H1 (cell line): ENCODE measurements at regions not wholly inside any gene's neighbourhood (a gene's known extent, or its start where the extent isn't known, plus 50 kb on each side); places are given as distances from the start of the nearest gene placed in this dataset.

Experiments used
- CTCF ChIA-PET: fragments of 300-600 bp; sonication (Branson Sonifier 250); formaldehyde crosslinking; loops from one replicate; lab custom pipeline; 2021; ENCODE audit not compliant: partially characterized antibody; lab: Charles Lee
- POLR2A ChIA-PET: fragments of 300-600 bp; sonication (Branson Sonifier 250); formaldehyde crosslinking; loops from one replicate; lab custom pipeline; 2021; ENCODE audit warnings: inconsistent platforms; ENCODE audit not compliant: partially characterized antibody; lab: Charles Lee
- DNase-seq, 2 experiments: peaks; one replicate each; pipeline versions ENCODE4 v3.0.0 to v3.0.0-alpha.2; 2010 to 2022; ENCODE audit warnings: low spot score in 2 of 2, low read depth in 1 of 2, mixed read lengths in 1 of 2
- FAIRE-seq: peaks from 2 replicates; lab custom pipeline; 2011; peaks lifted over from hg19 to GRCh38; lab: Jason Lieb, UNC
- H2AFZ ChIP-seq: 2 replicates; pipeline ENCODE4 v1.8.1; 2012; ENCODE audit warnings: low read length, inconsistent platforms
- H2AK5ac ChIP-seq: 2 replicates; pipeline ENCODE4 v1.6.1; 2013; ENCODE audit warnings: low read depth, low read length
- H2BK120ac ChIP-seq: replicated peaks from 2 replicates; pipeline ENCODE3; 2013; ENCODE audit warnings: low read depth, low read length, inconsistent platforms
- H2BK12ac ChIP-seq: 2 replicates; pipeline ENCODE4 v1.6.1; 2013; ENCODE audit warnings: low read depth, low read length
- H2BK15ac ChIP-seq: 2 replicates; pipeline ENCODE4 v1.6.1; 2013; ENCODE audit warnings: low read length
- H2BK20ac ChIP-seq: 2 replicates; pipeline ENCODE4 v1.6.1; 2013; ENCODE audit warnings: low read length
- H2BK5ac ChIP-seq: 2 replicates; pipeline ENCODE4 v1.6.1; 2013; ENCODE audit warnings: low read depth, low read length
- H3K14ac ChIP-seq: 2 replicates; pipeline ENCODE4 v1.6.1; 2013; ENCODE audit warnings: inconsistent platforms; ENCODE audit not compliant: insufficient read length
- H3K18ac ChIP-seq: 2 replicates; pipeline ENCODE4 v1.6.1; 2013; ENCODE audit warnings: low read length; ENCODE audit errors: extremely low read depth
- H3K23ac ChIP-seq: 2 replicates; pipeline ENCODE4 v1.6.1; 2013; ENCODE audit warnings: inconsistent platforms; ENCODE audit not compliant: insufficient read length
- H3K23me2 ChIP-seq: 2 replicates; pipeline ENCODE4 v1.6.1; 2013; ENCODE audit warnings: low read depth, low read length
- H3K27ac ChIP-seq: 2 replicates; pipeline ENCODE4 v1.6.1; 2011; ENCODE audit warnings: low read depth, low read length, inconsistent platforms
- H3K27me3 ChIP-seq, 4 experiments: replicated peaks in 1 of 4; 1 replicate in 1 of 4; 2 replicates in 3 of 4; pipeline versions ENCODE4 v1.6.1 to v1.8.1; 2011 to 2013; ENCODE audit warnings: low read length in 3 of 4, mild to moderate bottlenecking in 3 of 4, inconsistent platforms in 2 of 4, mixed read lengths in 2 of 4, moderate library complexity in 1 of 4; ENCODE audit not compliant: control insufficient read depth in 3 of 4, insufficient read depth in 3 of 4; ENCODE audit errors: extremely low read depth in 1 of 4
- H3K36me3 ChIP-seq, 4 experiments: 2 replicates each; pipeline versions ENCODE4 v1.6.1 to v1.8.1; 2011 to 2013; ENCODE audit warnings: mild to moderate bottlenecking in 4 of 4, low read length in 3 of 4, moderate library complexity in 2 of 4, control low read depth in 1 of 4, inconsistent platforms in 1 of 4; ENCODE audit not compliant: insufficient read depth in 4 of 4, control insufficient read depth in 2 of 4
- H3K4ac ChIP-seq: replicated peaks from 2 replicates; pipeline ENCODE3; 2013; ENCODE audit warnings: low read length, low read depth, mixed read lengths, inconsistent platforms; ENCODE audit not compliant: insufficient read length
- H3K4me1 ChIP-seq, 4 experiments: replicated peaks in 1 of 4; 1 replicate in 1 of 4; 2 replicates in 3 of 4; pipeline versions ENCODE4 v1.6.1 to v1.8.1; 2011 to 2013; ENCODE audit warnings: low read length in 3 of 4, inconsistent platforms in 2 of 4, mixed read lengths in 1 of 4; ENCODE audit not compliant: insufficient read depth in 4 of 4, control insufficient read depth in 3 of 4
- H3K4me2 ChIP-seq, 2 experiments: 2 replicates each; pipeline versions ENCODE4 v1.6.1 to v1.8.1; 2011 to 2013; ENCODE audit warnings: low read depth in 2 of 2, low read length in 2 of 2, control low read depth in 1 of 2, inconsistent platforms in 1 of 2, mild to moderate bottlenecking in 1 of 2; ENCODE audit not compliant: insufficient read depth in 1 of 2
- H3K4me3 ChIP-seq, 4 experiments: fragments of 200-600, 300-600 bp in 1 of 4; sonication (generic), shearing (Covaris generic), sonication (Bioruptor Twin) in 1 of 4; 2 replicates each; pipeline versions ENCODE4 v1.5.1 to v1.8.1; 2011 to 2016; ENCODE audit warnings: low read length in 4 of 4, low read depth in 3 of 4, control low read depth in 2 of 4, inconsistent platforms in 2 of 4, mild to moderate bottlenecking in 2 of 4, mixed read lengths in 1 of 4, moderate library complexity in 1 of 4; ENCODE audit not compliant: insufficient read depth in 2 of 4; ENCODE audit errors: extremely low read depth in 1 of 4
- H3K56ac ChIP-seq: replicated peaks from 2 replicates; pipeline ENCODE3; 2013; ENCODE audit warnings: low read depth, mild to moderate bottlenecking, mixed read lengths, low read length, inconsistent platforms; ENCODE audit not compliant: insufficient read length
- H3K79me1 ChIP-seq: 2 replicates; pipeline ENCODE4 v1.6.1; 2013; ENCODE audit warnings: low read depth, low read length, control low read depth
- H3K79me2 ChIP-seq, 2 experiments: 2 replicates each; pipeline versions ENCODE4 v1.6.1 to v1.8.1; 2012 to 2013; ENCODE audit warnings: low read length in 2 of 2, mild to moderate bottlenecking in 2 of 2, inconsistent platforms in 1 of 2; ENCODE audit not compliant: insufficient read depth in 2 of 2, control insufficient read depth in 1 of 2
- H3K9ac ChIP-seq, 4 experiments: replicated peaks in 1 of 4; 1 replicate in 1 of 4; 2 replicates in 3 of 4; pipeline versions ENCODE4 v1.6.1 to v1.8.1; 2011 to 2013; ENCODE audit warnings: low read depth in 3 of 4, low read length in 3 of 4, control low read depth in 2 of 4, mild to moderate bottlenecking in 2 of 4, moderate library complexity in 2 of 4, inconsistent platforms in 1 of 4; ENCODE audit errors: extremely low read depth in 1 of 4
- H3K9me3 ChIP-seq, 2 experiments: 2 replicates each; pipeline versions ENCODE4 v1.6.1 to v1.8.1; 2012 to 2013; ENCODE audit warnings: mild to moderate bottlenecking in 2 of 2, moderate library complexity in 2 of 2, control low read depth in 1 of 2, inconsistent platforms in 1 of 2, low read depth in 1 of 2, low read length in 1 of 2, mixed read lengths in 1 of 2; ENCODE audit not compliant: insufficient read depth in 2 of 2
- H4K20me1 ChIP-seq, 2 experiments: replicated peaks in 1 of 2; 2 replicates each; pipeline versions ENCODE3 to v1.8.1; 2011 to 2013; ENCODE audit warnings: inconsistent platforms in 2 of 2, low read length in 2 of 2, mild to moderate bottlenecking in 1 of 2; ENCODE audit not compliant: insufficient read depth in 2 of 2, control insufficient read depth in 1 of 2
- H4K5ac ChIP-seq: 2 replicates; pipeline ENCODE4 v1.6.1; 2013; ENCODE audit warnings: low read length, low read depth, mixed read lengths, inconsistent platforms; ENCODE audit not compliant: insufficient read length
- H4K8ac ChIP-seq: 2 replicates; pipeline ENCODE4 v1.8.0; 2013; ENCODE audit warnings: mild to moderate bottlenecking, moderate library complexity, low read length, inconsistent platforms; ENCODE audit not compliant: insufficient read depth; ENCODE audit errors: extremely low read depth
- H4K91ac ChIP-seq: replicated peaks from 2 replicates; pipeline ENCODE3; 2013; ENCODE audit warnings: low read length, mixed read lengths, inconsistent platforms; ENCODE audit not compliant: insufficient read length
- ASH2L ChIP-seq: fragments of 200-600, 300-600 bp; sonication (generic); IDR thresholded peaks from one replicate; pipeline ENCODE4 v1.7.1; 2017; ENCODE audit warnings: low read length
- BACH1 ChIP-seq: IDR thresholded peaks from 2 replicates; pipeline ENCODE4 v1.6.1; 2012; ENCODE audit warnings: low read length, improper control_type of control experiment
- CEBPB ChIP-seq: IDR thresholded peaks from 2 replicates; pipeline ENCODE4 v1.6.1; 2012; ENCODE audit warnings: low read depth, low read length
- KDM1A ChIP-seq: fragments of 200-600, 300-600 bp; sonication (generic); IDR thresholded peaks from 2 replicates; pipeline ENCODE4 v1.7.1; 2016; ENCODE audit warnings: mild to moderate bottlenecking, low read length, borderline replicate concordance
- NRF1 ChIP-seq: IDR thresholded peaks from 2 replicates; pipeline ENCODE4 v1.6.1; 2011; ENCODE audit warnings: mild to moderate bottlenecking, low read depth, low read length, improper control_type of control experiment
- POLR2AphosphoS5 ChIP-seq: IDR thresholded peaks from 2 replicates; pipeline ENCODE4 v1.6.1; 2011; ENCODE audit warnings: low read depth, low read length
- RBBP5 ChIP-seq: IDR thresholded peaks from 2 replicates; pipeline ENCODE4 v1.7.1; 2012; ENCODE audit warnings: low read depth, mild to moderate bottlenecking, inconsistent platforms, low read length, moderate library complexity, borderline replicate concordance
- SAP30 ChIP-seq: fragments of 300-600 bp; sonication (generic); IDR thresholded peaks from 2 replicates; pipeline ENCODE4 v1.7.1; 2012; ENCODE audit warnings: low read length, moderate library complexity, mild to moderate bottlenecking, inconsistent platforms; ENCODE audit not compliant: insufficient read depth, insufficient replicate concordance
- WGBS, 2 experiments: shearing (Covaris generic) in 1 of 2; methylation state at CpG; one replicate each; pipeline versions ENCODE4 v1.1.6 to v1.1.7; 2013 to 2015; ENCODE audit warnings: low lambda C conversion rate in 2 of 2, mixed read lengths in 2 of 2, inconsistent platforms in 1 of 2, low coverage in 1 of 2, missing lambda C conversion rate in 1 of 2; ENCODE audit not compliant: insufficient replicate concordance in 2 of 2, insufficient coverage in 1 of 2, insufficient read length in 1 of 2; ENCODE audit errors: extremely low coverage in 1 of 2, missing lambda C conversion rate in 1 of 2; 5-methylcytosine and 5-hydroxymethylcytosine counted together
- TF ChIP-seq, protein P1 (sequence below): IDR thresholded peaks from 2 replicates; pipeline ENCODE4 v1.6.1; 2012; ENCODE audit warnings: inconsistent platforms
- TF ChIP-seq, protein P2 (sequence below), 3 experiments: IDR thresholded peaks; 1 replicate in 2 of 3; 2 replicates in 1 of 3; pipeline versions ENCODE4 v1.5.1 to v1.6.1; 2011; ENCODE audit warnings: low read length in 3 of 3, mild to moderate bottlenecking in 3 of 3, inconsistent platforms in 2 of 3, low read depth in 1 of 3, moderate library complexity in 1 of 3; ENCODE audit not compliant: insufficient read depth in 1 of 3; ENCODE audit errors: control extremely low read depth in 1 of 3

DNA sequence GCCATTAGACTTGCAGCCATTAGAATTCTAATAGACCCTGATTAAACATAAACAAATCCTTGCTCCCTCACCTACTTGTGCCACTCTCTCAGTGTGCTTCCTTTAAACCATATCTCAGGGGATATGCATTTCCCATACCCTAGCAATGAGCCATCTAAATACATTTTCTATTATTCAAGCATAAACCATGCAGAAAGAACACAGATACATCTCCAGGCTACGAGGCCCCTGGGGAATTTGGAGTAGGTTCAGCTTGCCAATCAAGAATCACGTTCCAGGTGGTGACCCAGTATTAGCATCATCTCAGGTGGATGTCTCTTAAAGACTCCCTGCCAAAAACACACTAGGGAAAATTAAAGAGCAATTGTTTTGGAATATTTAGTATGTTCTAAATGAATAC, 93.0 kb upstream of the CCL21 start:
- no peak overlapping the region for H2BK20ac ChIP-seq
- FAIRE-seq, result no peak
- H4K5ac ChIP-seq, result no peak overlapping the region
- H3K4me3 ChIP-seq, result no peak overlapping the region
- CTCF ChIA-PET, result no interaction called here
- no peak overlapping the region for H3K56ac ChIP-seq
- 85% methylated on average over 2 of the region's 2 CpGs; no CpG with 5 or more reads in 1 of the 2 experiments for WGBS, 2 experiments
- no peaks in the 10 kb centered on the region for H3K36me3 ChIP-seq
- H4K20me1 ChIP-seq, result no peaks in the 10 kb centered on the region
- no peak overlapping the region for H3K4ac ChIP-seq
- H2BK15ac ChIP-seq, result no peak overlapping the region
- H3K27ac ChIP-seq, result no peak overlapping the region
- no peak overlapping the region for H3K4me2 ChIP-seq
- no peaks in the 10 kb centered on the region; a peak in 1 of 4 replicates for H3K9me3 ChIP-seq
- TF ChIP-seq ASH2L, result no peak
- no peak for TF ChIP-seq NRF1
- TF ChIP-seq KDM1A, result no peak
- TF ChIP-seq BACH1, result no peak
- TF ChIP-seq, protein P1, sequence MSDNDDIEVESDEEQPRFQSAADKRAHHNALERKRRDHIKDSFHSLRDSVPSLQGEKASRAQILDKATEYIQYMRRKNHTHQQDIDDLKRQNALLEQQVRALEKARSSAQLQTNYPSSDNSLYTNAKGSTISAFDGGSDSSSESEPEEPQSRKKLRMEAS, result no peak
- no peak for TF ChIP-seq SAP30
- TF ChIP-seq CEBPB, result no peak
- no peak for TF ChIP-seq RBBP5
- TF ChIP-seq, protein P2, sequence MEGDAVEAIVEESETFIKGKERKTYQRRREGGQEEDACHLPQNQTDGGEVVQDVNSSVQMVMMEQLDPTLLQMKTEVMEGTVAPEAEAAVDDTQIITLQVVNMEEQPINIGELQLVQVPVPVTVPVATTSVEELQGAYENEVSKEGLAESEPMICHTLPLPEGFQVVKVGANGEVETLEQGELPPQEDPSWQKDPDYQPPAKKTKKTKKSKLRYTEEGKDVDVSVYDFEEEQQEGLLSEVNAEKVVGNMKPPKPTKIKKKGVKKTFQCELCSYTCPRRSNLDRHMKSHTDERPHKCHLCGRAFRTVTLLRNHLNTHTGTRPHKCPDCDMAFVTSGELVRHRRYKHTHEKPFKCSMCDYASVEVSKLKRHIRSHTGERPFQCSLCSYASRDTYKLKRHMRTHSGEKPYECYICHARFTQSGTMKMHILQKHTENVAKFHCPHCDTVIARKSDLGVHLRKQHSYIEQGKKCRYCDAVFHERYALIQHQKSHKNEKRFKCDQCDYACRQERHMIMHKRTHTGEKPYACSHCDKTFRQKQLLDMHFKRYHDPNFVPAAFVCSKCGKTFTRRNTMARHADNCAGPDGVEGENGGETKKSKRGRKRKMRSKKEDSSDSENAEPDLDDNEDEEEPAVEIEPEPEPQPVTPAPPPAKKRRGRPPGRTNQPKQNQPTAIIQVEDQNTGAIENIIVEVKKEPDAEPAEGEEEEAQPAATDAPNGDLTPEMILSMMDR (IDR thresholded peaks at IDR 0.05; ENCODE audit: control extremely low read depth in 1 of 3, insufficient read depth in 1 of 3, low read depth in 1 of 3, low read length in 3 of 3), result no peak
- no peak for TF ChIP-seq POLR2AphosphoS5
- TF ChIP-seq, all 59 proteins: peak for 0
- H3K4me1 ChIP-seq, result no peaks in the 10 kb centered on the region
- no peaks in the 10 kb centered on the region for H3K27me3 ChIP-seq
- no peak overlapping the region for H2AK5ac ChIP-seq
- H3K79me2 ChIP-seq, result no peaks in the 10 kb centered on the region
- no peak overlapping the region for H4K91ac ChIP-seq
- H3K23me2 ChIP-seq, result no peaks in the 10 kb centered on the region
- no peak overlapping the region for H3K14ac ChIP-seq
- no peak overlapping the region for H2AFZ ChIP-seq
- no peak overlapping the region for H4K8ac ChIP-seq
- H2BK5ac ChIP-seq, result no peak overlapping the region
- no peak overlapping the region for H3K23ac ChIP-seq
- POLR2A ChIA-PET, result no interaction called here
- no peaks in the 10 kb centered on the region for H3K79me1 ChIP-seq
- H2BK12ac ChIP-seq, result no peak overlapping the region
- no peak overlapping the region for H3K9ac ChIP-seq
- DNase-seq, result no peak
- no peak overlapping the region for H3K18ac ChIP-seq
- H2BK120ac ChIP-seq, result no peak overlapping the region
